AG08396 (cell line): ENCODE measurements at regions not wholly inside any gene's neighbourhood (a gene's known extent, or its start where the extent isn't known, plus 50 kb on each side); places are given as distances from the start of the nearest gene placed in this dataset.

Experiments
- DNase-seq: peaks from one replicate; pipeline ENCODE4 v3.0.0; 2012; ENCODE audit warnings: low spot score, mixed read lengths

- DNase-seq = no peak
Measured at GRCh38 chr5:40037713-40038112, 612.9 kb upstream of the DAB2 start.

- DNase-seq = no peak
Measured at GRCh38 chr5:40034441-40034840, 609.7 kb upstream of the DAB2 start.

GRCh38 chr5:40033411-40033810 lies 608.6 kb upstream of the DAB2 start:
- no peak for DNase-seq

- no peak for DNase-seq
Measured at GRCh38 chr5:40033009-40033408, 608.2 kb upstream of the DAB2 start.

GRCh38 chr5:40030661-40031060 lies 605.9 kb upstream of the DAB2 start:
- no peak for DNase-seq

GRCh38 chr5:40029711-40030495 lies 605.1 kb upstream of the DAB2 start:
- DNase-seq = no peak

- no peak for DNase-seq
Measured at GRCh38 chr5:40027400-40027799, 602.6 kb upstream of the DAB2 start.

GRCh38 chr5:40025586-40025985 lies 600.8 kb upstream of the DAB2 start:
- DNase-seq = no peak

- no peak for DNase-seq
Measured at GRCh38 chr5:40022057-40022456, 597.3 kb upstream of the DAB2 start.

- DNase-seq = no peak
Measured at GRCh38 chr5:40021007-40021406, 596.2 kb upstream of the DAB2 start.

GRCh38 chr5:40017918-40018317 lies 593.1 kb upstream of the DAB2 start:
- DNase-seq = no peak

- DNase-seq = no peak
Measured at GRCh38 chr5:40017135-40017534, 592.4 kb upstream of the DAB2 start.

- no peak for DNase-seq
Measured at GRCh38 chr5:40010436-40010835, 585.7 kb upstream of the DAB2 start.

- no peak for DNase-seq
Measured at GRCh38 chr5:40006260-40006659, 581.5 kb upstream of the DAB2 start.

GRCh38 chr5:40001796-40002195 lies 577.0 kb upstream of the DAB2 start:
- DNase-seq = no peak

- DNase-seq = no peak
Measured at GRCh38 chr5:39998518-39998917, 573.7 kb upstream of the DAB2 start.

- DNase-seq = no peak
Measured at GRCh38 chr5:39995990-39996389, 571.2 kb upstream of the DAB2 start.

GRCh38 chr5:39992617-39993202 lies 567.9 kb upstream of the DAB2 start:
- no peak for DNase-seq

- no peak for DNase-seq
Measured at GRCh38 chr5:39986614-39987013, 561.8 kb upstream of the DAB2 start.

GRCh38 chr5:39980056-39980455 lies 555.3 kb upstream of the DAB2 start:
- no peak for DNase-seq

GRCh38 chr5:39977066-39977655 lies 552.4 kb upstream of the DAB2 start:
- DNase-seq = no peak

- DNase-seq = no peak
Measured at GRCh38 chr5:39970117-39970798, 545.5 kb upstream of the DAB2 start.

GRCh38 chr5:39968381-39968780 lies 543.6 kb upstream of the DAB2 start:
- DNase-seq = no peak
